ENCODE measurements at regions not wholly inside any gene's neighbourhood (a gene's known extent, or its start where the extent isn't known, plus 50 kb on each side); places are given as distances from the start of the nearest gene placed in this dataset.

DNA sequence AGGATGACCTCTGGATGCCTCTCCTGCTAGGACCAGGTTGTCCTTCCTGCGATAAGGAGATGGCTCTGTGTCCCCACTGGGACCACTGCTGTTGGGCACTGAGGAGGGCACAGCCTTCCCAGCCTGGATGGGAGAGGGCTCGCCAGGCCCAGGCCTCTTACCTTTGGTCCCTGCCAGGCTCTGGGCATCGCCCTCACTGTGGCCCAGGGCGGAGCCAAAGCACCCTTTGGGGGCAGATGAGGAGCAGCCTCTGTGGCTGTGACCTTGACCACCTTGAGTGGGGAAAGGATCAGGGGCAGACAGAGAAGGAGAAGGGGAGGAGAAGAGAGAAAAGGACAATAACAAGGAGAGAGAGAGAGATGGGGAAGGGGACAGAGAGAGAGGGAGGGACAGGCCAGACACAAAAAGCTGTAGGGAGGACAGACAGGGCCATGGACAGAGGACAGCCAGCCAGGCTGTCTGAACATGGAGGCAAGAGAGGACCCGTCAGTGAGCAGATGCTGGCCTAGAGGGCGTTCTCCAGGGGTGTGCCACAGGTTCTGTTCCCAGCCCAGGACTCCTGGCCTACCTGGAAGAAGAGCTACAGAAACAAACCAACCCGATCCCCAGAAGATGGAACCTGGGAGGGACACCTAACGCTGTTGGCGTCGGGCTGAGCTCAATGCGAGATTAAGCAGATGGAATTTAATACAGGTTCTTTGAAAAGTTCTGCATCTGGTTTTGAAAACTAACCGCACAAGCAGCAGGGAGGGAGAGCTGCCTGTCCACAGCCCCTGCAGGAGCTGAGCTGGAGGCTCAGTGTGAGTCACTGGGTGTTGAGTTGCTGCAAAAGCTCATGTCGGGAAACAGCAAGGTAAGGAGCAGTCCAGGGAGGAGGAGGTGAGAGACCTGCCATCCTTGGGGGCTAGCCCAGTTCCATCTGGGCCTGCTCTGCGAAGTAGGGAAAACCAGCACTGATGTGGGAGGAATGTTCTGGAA is 262.1 kb downstream of the PTPRU start:
- peak; percentile 35 for DNase-seq (ENCODE audit: low read depth, low spot score)

DNA sequence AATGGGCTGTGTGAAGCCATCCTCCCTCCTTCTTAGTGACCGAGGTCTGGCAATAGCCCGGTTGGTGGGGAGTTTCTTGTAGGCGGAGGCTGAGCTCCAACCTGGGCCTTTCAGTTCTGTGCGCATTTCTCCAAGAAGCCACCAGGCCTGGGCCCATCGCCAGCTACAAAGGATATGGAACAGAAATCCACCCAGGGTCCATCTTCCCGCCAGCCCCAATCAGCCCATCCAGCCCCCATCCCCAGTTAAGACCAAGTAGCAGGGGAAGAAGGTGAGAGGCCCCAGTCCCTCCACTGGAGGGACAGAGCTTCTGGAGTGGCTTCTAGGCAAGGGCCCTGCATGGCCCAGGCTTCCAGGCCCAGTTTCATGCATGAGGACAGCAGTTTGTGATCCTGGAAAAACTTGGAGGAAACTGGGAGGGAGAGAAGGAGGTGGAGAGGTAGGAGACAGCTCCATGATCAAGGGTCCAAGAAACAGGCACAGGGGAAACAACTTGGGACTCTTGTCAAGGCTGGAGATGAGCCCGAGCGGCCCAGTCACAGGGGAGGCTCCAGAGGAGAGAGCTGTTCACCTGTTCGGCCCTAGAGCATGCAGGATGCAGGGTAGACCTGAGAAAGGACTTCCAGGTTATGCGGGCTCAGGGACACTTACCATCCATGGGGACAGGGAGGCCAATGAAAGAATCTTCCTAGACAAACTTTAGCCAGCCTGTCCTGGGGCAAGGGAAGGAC is 261.2 kb downstream of the PTPRU start:
- DNase-seq (ENCODE audit: low read depth, low spot score): no peak

DNA sequence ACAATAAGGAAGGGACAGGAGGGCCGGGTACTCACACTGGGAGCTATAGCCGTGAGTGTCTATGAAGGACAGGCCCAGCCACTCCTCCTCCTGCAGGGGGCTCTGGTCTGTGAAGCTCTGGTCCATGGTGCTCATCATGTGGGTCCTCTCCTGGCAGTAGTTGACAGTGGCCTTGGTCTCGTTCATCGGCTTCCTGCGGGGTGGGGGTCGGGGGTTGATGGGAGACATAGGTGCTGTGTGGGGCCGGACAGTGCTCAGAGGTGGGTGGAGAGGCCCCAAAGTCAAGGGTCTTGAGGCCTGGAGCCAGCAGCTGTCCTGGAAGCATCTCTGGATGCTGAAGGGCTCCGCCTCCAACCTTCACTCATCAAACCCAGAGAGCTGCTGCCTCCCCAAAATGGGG is 260.4 kb downstream of the PTPRU start:
- no peak for DNase-seq (ENCODE audit: low read depth, low spot score)

DNA sequence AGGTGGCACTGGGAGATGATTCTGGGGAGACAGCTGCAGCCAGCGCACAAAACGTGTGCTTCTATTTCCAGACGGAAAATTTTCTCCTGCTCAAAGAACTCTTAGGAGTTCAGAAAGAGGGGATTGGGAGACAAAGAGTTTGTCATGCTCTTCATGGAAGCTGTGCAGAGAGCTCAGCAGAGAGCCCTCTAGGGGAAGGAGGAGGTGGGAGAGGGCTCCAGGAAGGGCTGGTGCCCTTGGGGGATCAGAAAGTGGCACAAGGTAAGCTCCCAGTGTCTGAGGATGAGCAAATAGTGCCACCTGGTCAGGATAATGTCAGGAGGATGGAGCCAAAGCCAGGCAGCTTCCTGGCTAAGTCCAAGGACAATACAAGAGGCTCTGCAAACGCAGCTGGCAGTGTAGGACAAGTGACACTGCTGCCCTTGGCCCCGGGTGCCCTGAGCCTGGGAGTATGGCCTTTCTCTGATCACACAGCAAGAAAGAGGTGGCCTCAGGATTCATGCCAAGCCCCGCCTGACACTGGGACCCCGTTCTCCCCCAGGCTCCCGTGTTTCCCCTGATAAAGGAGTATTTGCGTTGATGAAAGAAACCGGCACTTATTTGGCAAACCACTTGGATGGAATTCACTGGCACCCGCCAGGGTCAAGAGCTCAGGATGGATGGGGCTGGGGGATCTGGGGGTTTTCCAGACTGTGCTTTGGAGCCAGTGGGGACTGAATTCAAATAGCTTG is 254.0 kb downstream of the PTPRU start:
- DNase-seq (ENCODE audit: low read depth, low spot score): no peak

DNA sequence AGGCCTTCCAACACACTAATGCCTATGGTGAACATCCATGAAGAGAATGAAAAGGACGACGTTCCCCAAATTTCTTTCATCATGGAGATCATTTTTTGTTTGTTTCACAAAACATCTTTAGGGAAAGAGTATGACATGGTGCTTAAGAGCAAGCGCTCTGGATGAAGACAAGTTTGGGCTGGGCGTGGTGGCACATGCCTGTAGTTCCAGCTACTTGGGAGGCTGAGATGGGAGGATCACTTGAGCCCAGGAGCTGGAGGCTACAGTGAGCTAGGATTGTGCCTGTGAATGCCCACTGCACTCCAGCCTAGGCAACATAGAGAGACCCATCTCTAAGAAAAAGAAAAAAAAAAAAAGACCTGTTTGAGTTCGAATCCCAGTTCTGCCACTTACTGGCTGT is 253.1 kb downstream of the PTPRU start:
- no peak for DNase-seq (ENCODE audit: low read depth, low spot score)

DNA sequence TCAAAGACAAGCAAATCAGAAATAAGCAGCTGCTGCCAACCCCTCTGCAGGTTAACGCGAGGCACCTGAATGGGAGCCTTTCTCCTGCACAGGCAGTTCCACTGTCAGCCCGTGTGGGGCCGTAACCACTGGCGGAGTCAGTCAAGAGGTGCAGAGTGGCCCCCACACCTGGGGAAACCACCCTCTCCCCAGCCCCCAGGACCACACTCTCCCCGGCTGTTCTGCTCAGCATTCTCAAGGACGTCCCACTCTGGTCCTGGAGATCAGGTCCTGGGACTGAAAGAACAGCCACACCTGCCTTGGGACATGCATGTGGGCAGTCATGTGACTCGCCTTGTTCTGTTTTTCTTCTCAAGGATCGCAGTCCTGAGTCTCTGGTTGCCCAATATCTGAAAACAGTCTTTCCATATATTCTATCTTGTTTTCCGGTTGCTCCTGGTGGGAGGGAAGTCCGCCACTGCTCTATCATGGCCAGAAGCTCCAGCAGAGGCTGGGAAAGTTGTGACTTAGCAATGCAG is 252.5 kb downstream of the PTPRU start:
- no peak for DNase-seq (ENCODE audit: low read depth, low spot score)

DNA sequence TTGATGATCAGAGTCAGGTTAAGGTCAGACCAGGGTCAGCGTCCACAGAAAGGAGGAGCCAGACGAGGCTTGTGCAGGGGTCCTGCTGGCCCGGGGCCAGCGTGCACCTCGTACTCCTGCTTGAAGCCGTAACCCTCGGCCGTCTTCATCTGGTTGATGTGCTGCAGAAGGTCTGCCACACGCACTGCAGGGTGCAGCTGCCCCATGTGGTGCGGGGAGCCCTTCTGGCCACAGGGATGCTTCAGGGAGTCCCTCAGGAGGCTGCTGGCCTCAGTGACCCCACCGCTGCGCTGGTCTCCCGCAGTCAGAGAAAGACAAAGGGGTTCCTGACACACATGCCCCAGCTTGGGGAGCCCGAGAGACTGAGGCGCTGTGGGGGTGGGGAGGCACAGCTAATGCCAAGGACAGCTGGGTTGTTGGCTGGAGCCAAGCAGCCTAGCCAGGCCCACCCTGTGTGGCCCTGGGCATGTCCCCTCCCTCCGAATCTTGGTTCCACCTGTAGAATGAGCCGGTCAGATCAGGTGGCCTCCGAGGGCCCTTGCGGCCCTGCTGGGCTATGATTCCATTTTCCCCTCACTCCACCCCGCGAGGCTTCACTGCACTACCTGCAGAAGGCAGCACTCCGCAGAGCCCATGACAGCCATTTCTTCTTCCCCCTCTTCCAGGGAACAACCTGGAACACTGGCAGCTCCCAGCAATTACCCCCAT is 251.9 kb downstream of the PTPRU start:
- DNase-seq (ENCODE audit: low read depth, low spot score): no peak

DNA sequence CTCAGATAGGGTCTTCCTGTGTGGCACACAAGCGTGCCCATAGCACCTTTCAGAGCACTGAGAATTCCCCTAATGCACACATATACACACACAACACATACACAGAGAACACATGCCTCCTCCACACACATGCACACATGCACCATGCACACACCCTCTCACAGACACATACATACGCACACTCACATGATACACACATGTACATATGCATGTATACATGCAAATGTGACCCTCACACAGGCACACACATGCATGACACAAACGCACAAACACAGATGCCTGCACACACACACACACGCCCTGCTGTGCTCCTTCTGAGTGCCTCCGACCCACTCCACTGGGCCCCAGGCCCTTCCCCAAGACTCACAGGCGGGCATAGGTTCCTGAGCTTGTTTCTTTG is 251.0 kb downstream of the PTPRU start:
- DNase-seq (ENCODE audit: low read depth, low spot score): no peak

DNA sequence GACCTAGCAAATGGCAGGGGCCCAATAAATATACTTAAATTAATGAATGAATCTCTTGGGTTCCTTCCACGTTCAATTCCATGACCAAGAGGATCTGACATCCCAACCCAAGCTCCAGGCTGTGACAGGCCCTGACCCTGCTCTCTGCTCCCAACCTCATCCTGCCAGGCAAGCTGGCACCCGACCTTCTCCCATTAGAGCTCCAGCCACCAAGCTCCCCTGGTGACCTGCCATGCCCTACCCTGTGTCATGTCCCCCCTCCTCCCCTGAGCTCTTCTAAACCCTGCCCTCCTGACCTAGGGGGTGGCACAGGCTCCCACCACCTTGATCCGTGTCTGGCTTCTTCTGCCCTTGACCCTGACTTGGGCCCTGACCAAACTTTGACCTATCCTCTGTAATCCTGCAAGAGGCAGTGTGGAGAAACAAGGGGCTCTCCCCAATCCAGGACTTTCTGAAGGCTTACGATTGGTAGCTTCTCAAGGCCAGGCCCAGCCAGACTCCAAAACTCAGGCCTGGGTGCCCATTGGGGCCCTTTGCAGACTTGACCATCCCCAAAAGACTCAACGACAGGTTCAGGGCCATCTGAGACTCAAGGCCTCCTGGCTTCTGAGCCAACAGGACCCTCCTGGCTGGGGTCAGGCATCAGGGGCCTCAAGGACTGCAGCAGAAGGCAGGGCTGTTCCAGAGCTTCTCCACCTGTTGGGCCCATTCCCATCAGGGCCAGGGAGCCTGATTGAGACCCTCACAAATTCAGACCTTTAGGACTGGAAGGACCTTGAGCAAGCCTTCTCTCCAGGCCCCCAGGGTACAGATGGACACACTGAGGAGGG is 249.0 kb downstream of the PTPRU start:
- DNase-seq (ENCODE audit: low read depth, low spot score): no peak

DNA sequence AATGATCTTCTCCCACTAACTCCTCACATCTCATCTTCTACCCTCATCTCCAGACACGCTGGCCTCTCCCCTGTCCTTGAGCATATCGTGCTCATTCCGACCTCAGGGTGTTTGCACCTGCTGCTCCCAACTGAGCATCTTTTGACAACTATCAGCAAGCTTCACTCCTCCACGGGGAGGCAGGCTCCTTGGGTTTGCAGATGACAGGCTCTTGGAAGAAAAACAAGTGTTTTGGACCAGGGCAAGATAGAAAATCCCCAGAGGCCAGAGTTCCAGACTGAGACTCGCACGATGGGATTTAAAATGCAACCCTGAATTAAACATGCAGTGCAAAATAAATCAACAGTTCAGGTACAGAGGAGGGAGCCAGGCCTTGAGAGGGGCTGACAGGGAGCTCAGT is 246.7 kb downstream of the PTPRU start:
- DNase-seq (ENCODE audit: low read depth, low spot score): no peak

DNA sequence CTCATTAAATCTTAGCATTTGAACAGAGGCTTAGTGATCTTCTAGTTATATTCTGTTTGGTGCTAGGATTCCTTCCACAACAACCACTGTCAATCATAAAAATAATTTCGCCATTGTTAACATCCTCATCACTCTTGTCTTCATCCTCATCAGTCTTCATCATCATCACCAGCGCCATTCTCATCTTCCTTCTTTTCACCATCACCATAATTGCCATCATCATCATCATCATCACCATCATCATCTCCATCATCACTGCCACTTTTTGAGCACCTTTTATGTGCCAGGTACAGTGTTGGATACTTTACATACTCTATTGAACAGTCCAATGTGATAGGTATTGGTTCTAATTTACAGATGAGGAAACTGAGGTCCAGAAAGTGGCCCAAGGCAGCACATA is 245.7 kb downstream of the PTPRU start:
- no peak for DNase-seq (ENCODE audit: low read depth, low spot score)

DNA sequence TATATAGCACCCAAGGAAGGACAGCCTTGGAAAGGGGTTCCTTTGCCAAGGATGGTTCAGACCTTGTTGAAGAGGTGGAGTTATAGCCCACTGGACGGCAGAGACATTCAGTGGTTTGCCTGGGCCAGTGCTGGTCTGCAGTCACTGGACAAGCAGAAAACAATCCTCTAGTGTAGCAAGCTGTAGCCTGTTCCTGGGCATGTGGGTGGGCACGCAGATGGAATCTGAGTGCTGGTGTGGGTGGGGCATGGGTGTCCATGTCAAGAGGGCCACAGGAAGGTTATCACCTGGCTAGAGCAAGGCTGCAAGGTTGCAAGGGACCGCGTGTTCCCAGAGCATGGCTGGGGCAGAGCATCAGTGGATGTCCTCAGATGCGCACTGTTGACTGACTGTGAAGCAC is 244.7 kb downstream of the PTPRU start:
- no peak for DNase-seq (ENCODE audit: low read depth, low spot score)

DNA sequence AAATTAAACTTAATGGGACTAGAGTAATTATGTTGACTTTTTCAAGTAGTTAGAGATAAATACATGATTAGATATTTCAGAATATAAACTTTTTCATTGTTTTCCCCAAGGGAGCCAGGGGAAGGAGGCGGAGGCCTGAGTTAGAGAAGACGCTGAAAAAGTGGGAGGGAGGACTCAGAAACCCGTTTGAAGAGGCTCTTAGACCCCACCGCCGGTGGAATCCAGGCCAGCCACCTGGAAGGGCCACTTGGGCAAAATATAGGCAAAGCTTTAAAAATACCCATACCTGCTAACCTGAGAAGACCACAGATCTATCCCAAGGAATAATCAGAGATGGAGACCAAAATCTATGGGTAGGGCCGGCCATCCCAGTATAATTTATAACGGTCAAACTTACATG is 242.6 kb downstream of the PTPRU start:
- no peak for DNase-seq (ENCODE audit: low read depth, low spot score)

DNA sequence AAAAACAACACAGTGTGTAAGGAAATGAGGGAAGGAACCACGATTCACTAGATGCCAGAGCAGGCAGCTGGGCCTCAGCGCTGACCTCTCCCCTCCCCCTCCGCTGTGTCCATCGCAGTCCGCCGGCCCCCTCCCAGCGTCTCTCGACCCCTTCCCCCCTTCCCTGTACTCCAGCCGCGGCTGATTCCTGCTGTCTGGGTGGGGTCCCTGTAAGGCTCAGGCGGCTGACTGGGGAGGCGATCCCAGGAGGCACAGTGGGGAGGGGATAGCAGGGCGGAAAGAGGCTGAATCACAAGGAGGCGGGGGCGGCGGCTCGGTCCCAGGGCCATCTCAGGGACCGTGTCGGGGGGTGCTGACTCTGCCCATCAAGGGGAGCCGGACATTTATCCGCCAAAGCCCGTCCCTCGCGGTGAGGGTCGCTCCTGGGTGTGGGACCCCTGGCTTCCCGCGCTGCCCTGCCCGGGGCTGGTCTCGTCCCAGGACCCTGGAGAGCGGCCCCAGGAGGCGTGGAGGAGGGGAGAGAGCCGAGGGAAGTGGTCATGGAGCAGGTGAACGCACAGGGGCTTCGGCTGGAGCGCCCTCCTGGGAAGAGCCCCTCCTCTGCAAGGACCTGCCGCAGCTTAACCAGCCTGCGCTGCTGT is 241.9 kb downstream of the PTPRU start:
- DNase-seq (ENCODE audit: low read depth, low spot score): no peak

DNA sequence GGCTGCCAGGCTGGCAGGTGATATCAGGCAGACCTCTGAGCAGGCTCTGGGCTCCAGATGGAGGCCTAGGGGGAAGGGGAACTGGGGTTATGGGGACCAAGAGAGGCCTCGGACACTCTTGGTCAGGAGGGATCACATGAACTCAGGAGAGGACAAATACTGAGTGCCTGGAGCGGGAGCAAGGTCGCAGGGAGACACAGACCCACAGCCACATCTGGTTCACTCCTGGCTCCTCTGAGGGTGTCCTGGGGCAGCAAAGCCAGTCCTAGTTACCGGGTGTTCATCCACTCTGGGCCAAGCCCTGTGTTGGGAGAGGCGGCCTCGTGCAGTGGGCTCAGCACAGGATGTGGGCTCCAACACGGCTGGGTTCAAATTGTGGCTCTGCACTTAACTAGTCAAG is 239.0 kb downstream of the PTPRU start:
- DNase-seq (ENCODE audit: low read depth, low spot score): no peak

DNA sequence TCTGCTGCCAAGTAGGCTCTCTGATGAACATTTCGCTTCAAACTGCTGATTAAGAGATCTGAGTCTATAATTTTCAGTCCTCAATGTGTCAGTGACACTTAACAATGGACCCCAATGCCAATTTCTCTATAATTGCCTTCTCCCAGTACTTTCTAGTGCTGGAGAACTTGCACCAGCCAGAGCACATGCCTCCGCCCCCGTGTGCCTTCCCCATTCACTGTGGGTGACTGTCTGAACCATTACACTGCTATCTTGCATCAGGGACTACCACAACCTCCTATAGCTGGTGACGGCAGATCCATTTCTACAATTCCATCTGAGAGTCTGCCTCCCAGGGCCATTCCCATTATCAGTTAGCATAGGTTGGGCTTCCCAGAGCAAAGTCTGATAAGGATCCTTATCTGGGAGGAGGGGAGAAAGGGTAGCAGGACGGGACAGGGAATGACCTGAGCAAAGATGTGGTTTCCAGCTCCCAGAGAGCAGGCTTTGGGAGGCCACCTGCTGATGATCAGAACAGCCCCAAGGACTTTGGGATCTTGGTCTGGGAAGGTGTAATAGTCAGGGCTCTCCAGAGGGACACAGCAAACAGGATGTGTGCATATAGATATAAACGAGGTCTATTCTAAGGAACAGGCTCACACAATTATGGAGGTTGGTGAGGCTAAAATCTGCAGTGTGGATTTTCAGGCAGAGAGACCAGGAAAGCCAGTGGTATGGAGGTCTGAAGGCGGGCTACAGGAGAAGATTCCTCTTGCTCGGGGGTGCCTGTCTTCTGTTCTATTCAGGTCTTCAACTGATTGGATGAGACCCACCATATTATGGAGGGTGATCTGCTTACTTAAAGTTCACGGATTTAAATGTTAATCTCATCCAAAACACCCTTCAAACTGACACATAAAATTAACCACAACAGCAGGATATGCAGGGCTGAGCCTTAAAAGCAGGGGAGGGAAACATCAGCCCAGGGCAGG is 238.2 kb downstream of the PTPRU start:
- no peak for DNase-seq (ENCODE audit: low read depth, low spot score)

DNA sequence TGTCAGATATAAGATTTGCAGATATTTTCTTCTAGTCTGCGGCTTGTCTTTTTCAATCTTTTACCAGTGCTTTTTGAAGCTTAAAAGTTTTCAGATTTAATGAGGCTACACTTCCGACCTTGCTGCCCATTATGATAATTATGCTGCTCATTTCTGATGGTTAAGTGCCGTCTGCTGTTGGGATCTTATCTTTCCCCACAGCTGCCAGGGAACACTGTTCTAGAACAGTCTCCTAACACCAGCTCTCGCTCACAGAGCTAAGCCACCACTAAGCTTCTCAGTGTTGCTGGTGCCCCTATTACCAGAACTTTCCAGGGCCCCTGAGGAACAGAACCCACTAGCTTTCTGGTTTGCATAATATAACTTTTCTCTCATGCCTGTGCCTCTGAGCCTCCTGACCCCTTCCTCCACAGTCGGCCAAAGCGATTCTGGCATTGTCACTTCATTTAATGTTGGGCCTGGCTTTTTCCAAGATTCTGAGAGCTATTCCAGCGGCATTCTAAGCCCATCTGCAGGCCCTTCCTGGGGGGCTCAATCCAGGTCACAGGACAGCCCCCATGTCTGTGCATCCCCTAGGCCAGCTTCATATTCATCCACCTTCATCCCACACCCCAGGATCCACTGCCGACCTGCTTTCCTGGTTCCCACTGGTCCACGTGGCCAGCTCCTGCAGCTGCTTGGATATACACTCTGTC is 237.0 kb downstream of the PTPRU start:
- DNase-seq (ENCODE audit: low read depth, low spot score): no peak

All from astrocyte of the hippocampus (primary cell).